MG63 (cell line): ENCODE measurements at regions not wholly inside any gene's neighbourhood (a gene's known extent, or its start where the extent isn't known, plus 50 kb on each side); places are given as distances from the start of the nearest gene placed in this dataset.
A peak's percentile ranks its signal among the peaks of the same experiment; 100 is the strongest.
"Not testable (repeated sequence)": the region's sequence is repeated elsewhere in the genome, so short reads cannot be mapped to it uniquely, and the experiment has no call there.

Source experiments
- DNase-seq: peaks from one replicate; pipeline ENCODE4 v3.0.0-alpha.2; 2020
- H3K27me3 ChIP-seq: fragments of 250-450 bp; sonication (Bioruptor Pico); 2 replicates; pipeline ENCODE4 v1.5.1; 2020; ENCODE audit warnings: mild to moderate bottlenecking, moderate library complexity
- H3K36me3 ChIP-seq: fragments of 250-450 bp; sonication (Bioruptor Pico); 2 replicates; pipeline ENCODE4 v1.5.1; 2020; ENCODE audit warnings: mild to moderate bottlenecking, moderate library complexity
- H3K4me3 ChIP-seq: fragments of 250-450 bp; sonication (Bioruptor Pico); 2 replicates; pipeline ENCODE4 v1.5.1; 2020; ENCODE audit warnings: mild to moderate bottlenecking, moderate library complexity
- H3K9me3 ChIP-seq: fragments of 250-450 bp; sonication (Bioruptor Pico); 2 replicates; pipeline ENCODE4 v1.5.1; 2020; ENCODE audit warnings: mild to moderate bottlenecking, moderate library complexity

DNA sequence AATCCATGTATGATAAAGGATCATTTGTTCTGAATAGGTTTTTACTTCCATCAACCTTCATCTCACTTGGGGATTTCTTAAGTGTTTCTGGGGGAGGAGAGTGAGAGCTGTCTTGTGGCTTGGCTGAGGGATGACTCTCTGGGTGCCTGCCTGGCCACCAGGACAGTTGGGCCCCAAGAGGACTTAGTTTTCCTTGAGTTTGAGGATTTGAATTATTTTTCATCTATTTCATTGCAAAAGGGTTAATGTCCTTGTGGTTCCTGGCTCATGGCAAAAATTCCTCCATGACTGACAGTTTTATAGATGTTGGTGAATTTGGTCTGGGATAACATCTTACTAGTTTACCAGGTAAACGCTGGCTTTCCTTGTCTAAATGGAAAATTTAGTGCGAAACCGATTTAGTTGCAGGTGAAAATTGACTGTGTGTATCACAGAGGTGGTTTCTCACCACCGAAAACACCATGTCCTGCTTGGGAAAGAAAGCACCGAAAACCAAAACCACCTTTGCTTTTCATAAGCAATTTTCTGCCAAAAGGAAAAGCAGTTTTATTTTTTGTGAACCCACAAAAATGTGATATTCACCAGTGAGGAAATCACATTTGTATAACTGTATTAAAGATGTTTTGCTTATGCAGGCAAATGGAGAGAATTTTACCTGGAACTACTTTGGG, 331.3 kb upstream of the SFRP2 start:
- Histone ChIP-seq H3K9me3 (no peaks in the 10 kb centered on the region), H3K27me3 (no peaks in the 10 kb centered on the region), H3K4me3 (no peak overlapping the region), H3K36me3 (no peaks in the 10 kb centered on the region)
- DNase-seq, result no peak

DNA sequence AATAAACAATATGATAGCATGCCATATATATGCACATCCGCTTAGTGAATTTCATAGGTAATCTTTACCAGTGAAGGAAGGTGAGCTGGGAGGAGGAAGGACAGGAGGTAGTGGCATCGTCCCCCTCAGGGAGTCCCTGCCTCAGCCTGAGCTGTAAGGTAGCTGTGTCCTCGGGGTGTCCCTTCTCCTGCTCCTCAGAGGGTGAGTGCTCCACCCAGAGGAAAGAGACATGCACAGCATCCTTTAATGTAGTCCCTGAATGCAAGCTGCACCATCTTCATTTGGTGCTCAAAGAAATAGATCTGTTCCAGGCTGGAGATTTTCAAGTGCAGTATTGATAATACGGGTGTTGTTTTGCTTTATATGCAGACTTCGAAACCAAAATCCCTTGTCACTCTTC, 330.4 kb upstream of the SFRP2 start:
- H3K4me3 ChIP-seq, result no peak overlapping the region
- DNase-seq, result no peak

DNA sequence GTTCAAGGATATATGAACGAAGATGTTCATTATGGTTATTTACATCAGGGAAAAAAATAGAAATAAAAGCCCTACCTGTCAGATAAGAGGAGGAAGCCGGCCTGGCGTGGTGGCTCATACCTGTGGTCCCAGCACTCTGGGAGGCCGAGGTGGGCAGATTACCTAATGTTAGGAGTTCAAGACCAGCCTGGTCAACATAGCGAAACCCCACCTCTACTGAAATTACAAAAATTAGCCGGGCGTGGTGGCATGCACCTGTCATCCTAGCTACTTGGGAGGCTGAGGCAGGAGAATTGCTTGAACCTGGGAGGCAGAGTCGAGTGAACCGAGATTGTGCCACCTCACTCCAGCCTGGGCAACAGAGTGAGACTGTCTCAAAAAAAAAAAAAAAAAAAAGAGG, 328.8 kb upstream of the SFRP2 start:
- not testable (repeated sequence) for H3K9me3 ChIP-seq, H3K4me3 ChIP-seq, DNase-seq, H3K36me3 ChIP-seq, H3K27me3 ChIP-seq

More for the DNA sequence above, 330.4 kb upstream of the SFRP2 start:
- H3K27me3 ChIP-seq, result no peaks in the 10 kb centered on the region
- H3K9me3 ChIP-seq, result no peaks in the 10 kb centered on the region
- no peaks in the 10 kb centered on the region for H3K36me3 ChIP-seq

DNA sequence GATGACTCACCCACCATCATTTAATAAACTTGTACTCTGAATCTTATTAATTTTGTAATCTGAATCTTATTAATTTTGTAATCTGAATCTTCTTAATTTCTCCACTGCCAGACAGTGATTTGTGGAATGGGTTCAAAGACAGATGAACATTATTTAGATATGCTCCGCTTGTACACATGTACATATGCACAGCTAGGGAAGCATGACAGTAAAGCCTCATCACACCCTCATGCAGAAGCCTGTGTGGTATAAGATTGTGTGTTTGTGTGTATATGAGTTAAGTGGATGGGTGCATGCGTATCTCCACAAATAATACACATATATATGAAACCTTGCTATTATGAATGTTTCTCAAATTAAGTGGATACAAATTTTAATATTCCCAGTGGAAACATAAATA, 318.5 kb upstream of the SFRP2 start:
- Histone ChIP-seq H3K27me3 (no peaks in the 10 kb centered on the region), H3K4me3 (no peak overlapping the region), H3K36me3 (no peaks in the 10 kb centered on the region), H3K9me3 (no peaks in the 10 kb centered on the region)
- DNase-seq, result no peak

GRCh38 chr4:154088741-154089140, 299.9 kb upstream of the SFRP2 start:
- Histone ChIP-seq H3K9me3 (no peaks in the 10 kb centered on the region), H3K4me3 (no peak overlapping the region), H3K36me3 (no peaks in the 10 kb centered on the region), H3K27me3 (no peaks in the 10 kb centered on the region)
- no peak for DNase-seq

- no peak for DNase-seq
- Histone ChIP-seq H3K27me3 (no peaks in the 10 kb centered on the region), H3K36me3 (no peaks in the 10 kb centered on the region), H3K4me3 (no peak overlapping the region), H3K9me3 (no peaks in the 10 kb centered on the region)
These were observed 297.4 kb upstream of the SFRP2 start for GRCh38 chr4:154086247-154086646.

- no peak for DNase-seq
- Histone ChIP-seq H3K36me3 (no peaks in the 10 kb centered on the region), H3K4me3 (no peak overlapping the region), H3K9me3 (no peaks in the 10 kb centered on the region), H3K27me3 (no peaks in the 10 kb centered on the region)
These were observed 296.0 kb upstream of the SFRP2 start for GRCh38 chr4:154084864-154085263.

DNA sequence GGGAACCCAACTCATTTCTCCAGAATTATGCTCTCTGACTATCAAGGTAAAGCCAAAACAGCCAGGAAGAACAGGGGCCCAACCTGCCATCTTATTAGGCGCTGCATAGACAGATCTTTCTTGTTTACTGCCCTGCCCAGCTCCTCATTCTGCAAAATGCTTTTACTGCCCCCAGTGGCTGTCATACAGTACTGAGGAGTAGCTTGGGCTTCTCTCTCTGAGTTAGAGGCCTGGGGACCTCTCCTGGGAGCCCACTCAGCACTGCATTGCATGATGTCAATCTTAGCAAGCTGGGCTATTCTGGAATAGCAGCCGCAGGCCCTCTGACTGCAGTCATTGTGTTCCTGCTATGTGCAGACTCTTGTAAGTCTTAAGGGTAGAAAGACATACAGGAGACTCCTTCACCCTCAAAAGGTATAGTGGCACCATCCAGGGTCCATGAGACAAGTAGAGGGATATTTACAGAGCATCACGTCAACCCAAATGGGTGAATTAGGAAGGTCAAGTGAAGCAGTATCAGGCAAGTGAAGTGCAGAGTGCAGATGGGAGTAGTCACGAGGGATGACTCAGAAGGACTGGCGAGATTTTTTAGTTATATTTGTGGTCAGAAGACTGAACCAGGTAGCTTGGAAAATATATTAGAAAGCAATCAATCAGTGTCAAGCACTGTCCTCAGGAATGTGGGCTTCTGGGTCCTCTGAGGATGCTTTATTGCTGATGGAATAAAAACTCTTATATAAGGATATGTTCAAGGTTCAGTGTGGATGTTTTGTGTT, 294.1 kb upstream of the SFRP2 start:
- Histone ChIP-seq H3K36me3 (no peaks in the 10 kb centered on the region), H3K4me3 (no peak overlapping the region), H3K27me3 (no peaks in the 10 kb centered on the region), H3K9me3 (no peaks in the 10 kb centered on the region)
- DNase-seq, result no peak

DNA sequence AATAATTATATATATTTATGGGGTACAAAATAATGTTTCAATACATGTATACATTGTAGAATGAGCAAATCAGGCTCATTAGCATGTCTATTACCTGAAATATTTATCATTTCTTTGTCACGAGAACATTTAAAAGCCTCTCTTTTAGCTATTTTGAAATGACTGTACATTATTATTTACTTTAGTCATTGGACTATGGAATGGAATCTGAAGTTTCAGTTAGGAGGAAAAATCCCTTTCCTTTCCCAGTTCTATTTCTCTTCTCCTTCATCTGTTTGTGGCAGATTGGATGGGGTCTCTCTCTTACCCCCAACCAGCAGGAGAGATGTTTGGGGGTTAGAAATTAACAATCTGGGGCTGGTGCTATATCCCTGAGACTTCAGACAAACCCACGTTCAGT, 292.5 kb upstream of the SFRP2 start:
- no peaks in the 10 kb centered on the region for H3K36me3 ChIP-seq
- H3K4me3 ChIP-seq, result no peak overlapping the region
- no peaks in the 10 kb centered on the region for H3K9me3 ChIP-seq
- H3K27me3 ChIP-seq, result no peaks in the 10 kb centered on the region
- no peak for DNase-seq

DNA sequence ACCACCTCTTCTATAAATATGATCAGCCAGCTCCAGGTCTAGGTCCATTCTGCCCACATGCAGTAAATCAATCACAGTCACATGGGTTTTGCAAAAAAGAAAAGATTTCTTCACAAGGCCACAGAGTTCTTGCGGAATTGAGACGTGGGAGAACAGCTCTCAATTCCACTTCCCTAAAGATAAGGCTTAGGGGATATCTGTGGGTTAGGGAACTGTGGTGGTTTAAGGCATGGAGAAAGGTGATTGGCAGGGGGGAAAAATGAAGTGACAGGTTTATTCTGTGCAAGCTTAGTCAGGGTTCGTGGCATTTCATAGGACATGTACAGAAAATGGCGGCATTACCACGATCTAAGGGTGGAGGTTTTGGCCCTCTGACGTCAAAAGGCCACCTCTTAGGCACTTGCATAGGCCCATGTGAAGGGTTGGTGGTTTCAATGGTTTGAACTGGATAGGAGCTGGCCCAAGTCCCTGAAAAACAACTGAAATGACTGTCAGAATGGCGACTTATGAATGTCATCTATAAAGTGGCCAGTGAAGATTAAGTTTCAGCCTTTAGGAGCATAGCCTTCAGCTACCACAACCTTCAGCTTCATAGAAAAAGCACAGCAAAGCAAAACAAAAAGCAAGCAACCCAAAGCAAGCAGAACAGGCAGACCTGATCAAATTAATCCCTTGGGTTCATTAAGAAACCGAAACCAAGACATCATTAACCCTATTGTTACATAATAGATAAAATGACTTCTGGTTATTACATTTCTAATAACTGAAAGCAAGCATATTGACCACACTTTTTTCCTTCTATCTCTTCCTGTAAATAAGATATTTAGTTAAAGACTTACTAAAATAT, 289.8 kb upstream of the SFRP2 start:
- H3K27me3 ChIP-seq, result no peaks in the 10 kb centered on the region
- DNase-seq, result no peak
- H3K4me3 ChIP-seq, result no peak overlapping the region
- H3K36me3 ChIP-seq, result no peaks in the 10 kb centered on the region
- H3K9me3 ChIP-seq, result no peaks in the 10 kb centered on the region

GRCh38 chr4:154076921-154077320, 288.0 kb upstream of the SFRP2 start:
- Histone ChIP-seq H3K36me3 (no peaks in the 10 kb centered on the region), H3K4me3 (no peak overlapping the region), H3K27me3 (no peaks in the 10 kb centered on the region), H3K9me3 (no peaks in the 10 kb centered on the region)
- peak; percentile 7 for DNase-seq

DNA sequence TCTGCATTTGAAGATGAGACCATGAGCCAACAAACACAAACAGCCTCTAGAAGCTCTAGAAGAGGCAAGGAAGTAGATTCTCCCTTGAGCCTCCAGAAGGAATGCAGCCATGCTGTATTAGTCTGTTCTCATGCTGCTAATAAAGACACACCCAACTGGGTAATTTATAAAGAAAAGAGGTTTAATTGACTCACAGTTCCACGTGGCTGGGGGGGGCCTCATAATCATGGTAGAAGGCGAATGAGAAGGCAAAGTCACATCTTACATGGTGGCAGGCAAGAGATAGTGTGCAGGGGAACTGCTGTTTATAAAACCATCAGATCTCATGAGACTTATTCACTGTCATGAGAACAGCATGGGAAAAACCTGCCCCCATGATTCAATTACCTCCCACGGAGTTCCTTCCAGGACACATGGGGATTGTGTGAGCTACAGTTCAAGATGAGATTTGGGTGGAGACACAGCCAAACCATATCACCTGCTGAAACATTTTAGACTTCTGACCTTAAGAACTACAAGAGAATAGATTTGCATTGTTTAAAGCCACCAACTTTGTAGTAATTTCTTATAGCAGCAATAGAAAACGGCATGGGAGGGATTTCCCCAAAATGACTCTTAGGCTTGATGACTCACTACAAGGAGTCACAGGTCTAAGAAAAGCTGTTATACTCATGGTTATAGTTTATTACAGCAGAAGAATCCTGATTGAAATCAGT, 284.4 kb upstream of the SFRP2 start:
- no peak for DNase-seq
- H3K27me3 ChIP-seq, result no peaks in the 10 kb centered on the region
- H3K36me3 ChIP-seq, result no peaks in the 10 kb centered on the region
- no peak overlapping the region for H3K4me3 ChIP-seq
- no peaks in the 10 kb centered on the region for H3K9me3 ChIP-seq

GRCh38 chr4:154067786-154068185, 278.9 kb upstream of the SFRP2 start:
- Histone ChIP-seq H3K9me3 (no peaks in the 10 kb centered on the region), H3K27me3 (no peaks in the 10 kb centered on the region), H3K36me3 (no peaks in the 10 kb centered on the region), H3K4me3 (no peak overlapping the region)
- DNase-seq, result no peak

- H3K4me3 ChIP-seq, result no peak overlapping the region
- no peak for DNase-seq
These were observed 276.5 kb upstream of the SFRP2 start for GRCh38 chr4:154065368-154065767.

DNA sequence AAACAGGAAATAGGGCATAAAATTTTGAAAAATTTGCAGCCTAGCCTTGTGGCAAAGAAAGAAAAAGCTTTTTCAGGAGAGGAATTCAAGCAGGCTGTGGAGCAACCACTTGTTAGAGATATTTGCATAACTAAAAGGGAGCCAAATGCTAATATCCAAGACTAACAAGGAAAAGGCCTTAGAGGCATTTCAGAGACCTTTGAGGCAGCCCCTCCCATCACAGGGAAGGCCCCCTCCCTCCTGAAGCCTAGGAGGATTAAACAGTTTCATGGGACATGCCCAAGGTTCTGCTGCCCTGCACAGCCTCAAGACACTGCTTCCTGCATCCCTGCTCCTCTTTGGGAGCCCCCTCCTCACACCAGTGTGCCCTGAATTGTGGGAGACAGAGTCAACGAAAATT, 275.4 kb upstream of the SFRP2 start:
- Histone ChIP-seq H3K27me3 (no peaks in the 10 kb centered on the region), H3K9me3 (no peaks in the 10 kb centered on the region), H3K36me3 (no peaks in the 10 kb centered on the region), H3K4me3 (no peak overlapping the region)
- DNase-seq, result no peak

More at GRCh38 chr4:154065368-154065767, 276.5 kb upstream of the SFRP2 start:
- no peaks in the 10 kb centered on the region for H3K36me3 ChIP-seq
- H3K9me3 ChIP-seq, result no peaks in the 10 kb centered on the region
- H3K27me3 ChIP-seq, result no peaks in the 10 kb centered on the region

GRCh38 chr4:154049457-154050181, 260.7 kb upstream of the SFRP2 start:
- Histone ChIP-seq H3K4me3 (no peak overlapping the region), H3K27me3 (no peaks in the 10 kb centered on the region), H3K9me3 (no peaks in the 10 kb centered on the region; the same call in 1 of the 2 replicates), H3K36me3 (no peaks in the 10 kb centered on the region)
- peak; percentile 39 for DNase-seq
